ENCODE measurements at regions not wholly inside any gene's neighbourhood (a gene's known extent, or its start where the extent isn't known, plus 50 kb on each side); places are given as distances from the start of the nearest gene placed in this dataset.

- no peaks in the 10 kb centered on the region for H3K36me3 Mint-ChIP-seq
- no peak for ATAC-seq (ENCODE audit: low read depth in 2 of 2)
- Histone ChIP-seq H3K27ac (ENCODE audit: insufficient read depth, low read length, poor library complexity, severe bottlenecking) (no peak overlapping the region), H3K9me3 (ENCODE audit: control insufficient read depth in 2 of 2, low read length in 2 of 2) (peaks cover 0 to 5% of the 10 kb centered on the region in 2 experiments), H3K27me3 (ENCODE audit: control insufficient read depth, insufficient read depth, low read length) (no peaks in the 10 kb centered on the region), H3K4me3 (ENCODE audit: low read depth, low read length) (no peak overlapping the region), H3K4me1 (ENCODE audit: control insufficient read depth, insufficient read depth, low read length, poor library complexity, severe bottlenecking) (no peaks in the 10 kb centered on the region), H3K36me3 (ENCODE audit: control insufficient read depth, insufficient read depth, low read length) (no peaks in the 10 kb centered on the region)
- no peaks in the 10 kb centered on the region for H3K27me3 Mint-ChIP-seq
- no peak overlapping the region for H3K27ac Mint-ChIP-seq
- DNase-seq: no peak
- H3K4me1 Mint-ChIP-seq: no peaks in the 10 kb centered on the region
- peaks cover 0 to 9% (median 0%) of the 10 kb centered on the region in 7 donors for H3K9me3 Mint-ChIP-seq
- H3K4me3 Mint-ChIP-seq: no peak overlapping the region
These were observed 390.7 kb upstream of the NETO1 start for GRCh38 chr18:73258375-73259087.

GRCh38 chr18:73254564-73254963 lies 386.8 kb upstream of the NETO1 start:
- Mint-ChIP-seq H3K36me3 (no peaks in the 10 kb centered on the region), H3K27ac (no peak overlapping the region), H3K4me1 (no peaks in the 10 kb centered on the region)

DNA sequence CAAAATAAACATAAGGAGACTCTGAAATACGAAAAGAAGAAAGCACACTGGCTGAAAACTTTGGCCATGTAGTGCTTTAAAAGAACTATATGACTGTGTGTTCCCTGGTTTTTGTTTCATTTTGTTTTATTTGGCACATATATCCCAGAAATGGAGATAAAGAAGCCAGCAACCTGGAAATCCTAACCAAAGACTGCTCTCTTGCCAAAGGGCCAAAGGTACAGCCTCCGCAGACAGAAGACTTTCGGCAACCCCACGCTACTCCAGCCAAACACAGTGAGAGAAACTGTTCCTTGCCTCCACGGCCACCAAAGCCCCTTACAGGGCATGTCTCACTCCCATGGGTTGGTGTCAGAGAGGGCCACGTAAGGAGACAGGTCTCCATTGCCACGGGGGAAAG lies 381.2 kb upstream of the NETO1 start:
- Histone ChIP-seq H3K4me1 (ENCODE audit: control insufficient read depth, insufficient read depth, low read length, poor library complexity, severe bottlenecking) (no peaks in the 10 kb centered on the region), H3K9me3 (ENCODE audit: control insufficient read depth in 2 of 2, low read length in 2 of 2) (peaks cover 4 to 8% of the 10 kb centered on the region in 2 experiments), H3K36me3 (ENCODE audit: control insufficient read depth, insufficient read depth, low read length) (no peaks in the 10 kb centered on the region), H3K4me3 (ENCODE audit: low read depth, low read length) (no peak overlapping the region), H3K27ac (ENCODE audit: insufficient read depth, low read length, poor library complexity, severe bottlenecking) (no peak overlapping the region), H3K27me3 (ENCODE audit: control insufficient read depth, insufficient read depth, low read length) (no peaks in the 10 kb centered on the region)
- DNase-seq (no peak), ATAC-seq (ENCODE audit: low read depth in 2 of 2) (no peak)
- H3K27ac Mint-ChIP-seq: no peak overlapping the region
- H3K4me1 Mint-ChIP-seq: no peaks in the 10 kb centered on the region
- peaks cover 0 to 16% (median 7%) of the 10 kb centered on the region in 7 donors for H3K9me3 Mint-ChIP-seq
- no peaks in the 10 kb centered on the region for H3K27me3 Mint-ChIP-seq
- no peaks in the 10 kb centered on the region for H3K36me3 Mint-ChIP-seq
- H3K4me3 Mint-ChIP-seq: no peak overlapping the region

More at GRCh38 chr18:73254564-73254963, 386.8 kb upstream of the NETO1 start:
- H3K4me3 Mint-ChIP-seq: no peak overlapping the region
- H3K27me3 Mint-ChIP-seq: no peaks in the 10 kb centered on the region
- Histone ChIP-seq H3K4me1 (ENCODE audit: control insufficient read depth, insufficient read depth, low read length, poor library complexity, severe bottlenecking) (no peaks in the 10 kb centered on the region), H3K36me3 (ENCODE audit: control insufficient read depth, insufficient read depth, low read length) (no peaks in the 10 kb centered on the region), H3K27me3 (ENCODE audit: control insufficient read depth, insufficient read depth, low read length) (no peaks in the 10 kb centered on the region), H3K9me3 (ENCODE audit: control insufficient read depth in 2 of 2, low read length in 2 of 2) (peaks cover 0 to 9% of the 10 kb centered on the region in 2 experiments), H3K4me3 (ENCODE audit: low read depth, low read length) (no peak overlapping the region), H3K27ac (ENCODE audit: insufficient read depth, low read length, poor library complexity, severe bottlenecking) (no peak overlapping the region)
- no peak for ATAC-seq (ENCODE audit: low read depth in 2 of 2)
- no peak for DNase-seq
- peaks cover 0 to 9% (median 3%) of the 10 kb centered on the region in 7 donors for H3K9me3 Mint-ChIP-seq

DNA sequence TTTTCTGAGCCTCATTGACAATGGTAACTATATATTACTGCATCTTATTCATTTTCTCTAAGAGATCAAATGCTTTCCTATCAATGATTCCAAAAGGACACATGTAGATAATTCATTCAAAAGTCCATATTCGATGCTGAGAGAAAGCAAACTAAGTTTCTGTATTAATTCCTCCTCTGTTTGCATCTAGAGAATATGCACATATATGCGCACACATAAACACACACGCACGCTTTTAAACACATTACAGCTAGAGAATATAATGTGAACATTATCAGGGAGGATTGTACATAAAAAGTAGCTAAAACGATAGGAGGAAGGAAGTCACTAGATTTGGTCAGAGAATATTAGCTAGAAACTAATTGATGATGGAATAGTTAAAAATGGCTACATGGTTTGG lies 379.0 kb upstream of the NETO1 start:
- DNase-seq (no peak), ATAC-seq (ENCODE audit: low read depth in 2 of 2) (no peak)
- H3K4me1 ChIP-seq (ENCODE audit: control insufficient read depth, insufficient read depth, low read length, poor library complexity, severe bottlenecking): no peaks in the 10 kb centered on the region
- H3K27me3 ChIP-seq (ENCODE audit: control insufficient read depth, insufficient read depth, low read length): no peaks in the 10 kb centered on the region
- H3K9me3 Mint-ChIP-seq: peaks cover 0 to 16% (median 8%) of the 10 kb centered on the region in 7 donors
- no peak overlapping the region for H3K27ac Mint-ChIP-seq
- no peak overlapping the region for H3K27ac ChIP-seq (ENCODE audit: insufficient read depth, low read length, poor library complexity, severe bottlenecking)
- no peaks in the 10 kb centered on the region for H3K36me3 ChIP-seq (ENCODE audit: control insufficient read depth, insufficient read depth, low read length)
- no peaks in the 10 kb centered on the region for H3K4me1 Mint-ChIP-seq
- no peaks in the 10 kb centered on the region for H3K36me3 Mint-ChIP-seq
- H3K4me3 ChIP-seq (ENCODE audit: low read depth, low read length): no peak overlapping the region
- peaks cover 4 to 5% of the 10 kb centered on the region in 2 experiments for H3K9me3 ChIP-seq (ENCODE audit: control insufficient read depth in 2 of 2, low read length in 2 of 2)
- H3K4me3 Mint-ChIP-seq: no peak overlapping the region
- no peaks in the 10 kb centered on the region for H3K27me3 Mint-ChIP-seq

DNA sequence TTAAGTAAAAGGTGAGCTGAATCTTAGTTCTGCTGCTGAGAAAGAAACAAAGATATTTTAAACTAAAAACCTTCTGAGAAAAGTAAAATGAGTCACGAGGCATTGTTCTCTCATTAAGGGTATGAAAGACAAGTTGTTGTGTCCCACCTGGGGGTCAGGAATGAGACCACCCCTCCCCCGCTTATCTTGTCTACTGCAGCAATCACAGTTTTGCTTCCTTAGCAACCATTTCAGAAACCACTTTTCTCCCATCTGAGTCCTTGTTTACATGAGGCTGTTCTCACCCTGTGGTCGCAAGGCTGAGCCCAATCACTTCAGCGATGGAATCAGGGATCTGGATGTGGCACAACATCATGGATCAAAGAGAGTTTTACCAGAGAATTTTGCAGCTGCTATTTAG lies 377.6 kb upstream of the NETO1 start:
- Histone ChIP-seq H3K4me3 (ENCODE audit: low read depth, low read length) (no peak overlapping the region), H3K36me3 (ENCODE audit: control insufficient read depth, insufficient read depth, low read length) (no peaks in the 10 kb centered on the region), H3K9me3 (ENCODE audit: control insufficient read depth in 2 of 2, low read length in 2 of 2) (peaks cover 4 to 5% of the 10 kb centered on the region in 2 experiments), H3K27me3 (ENCODE audit: control insufficient read depth, insufficient read depth, low read length) (no peaks in the 10 kb centered on the region), H3K27ac (ENCODE audit: insufficient read depth, low read length, poor library complexity, severe bottlenecking) (no peak overlapping the region), H3K4me1 (ENCODE audit: control insufficient read depth, insufficient read depth, low read length, poor library complexity, severe bottlenecking) (no peaks in the 10 kb centered on the region)
- H3K27me3 Mint-ChIP-seq: no peaks in the 10 kb centered on the region
- ATAC-seq (ENCODE audit: low read depth in 2 of 2): no peak
- H3K9me3 Mint-ChIP-seq: peaks cover 0 to 12% (median 7%) of the 10 kb centered on the region in 7 donors
- no peak overlapping the region for H3K27ac Mint-ChIP-seq
- no peak for DNase-seq
- no peaks in the 10 kb centered on the region for H3K4me1 Mint-ChIP-seq
- no peaks in the 10 kb centered on the region for H3K36me3 Mint-ChIP-seq
- no peak overlapping the region for H3K4me3 Mint-ChIP-seq

DNA sequence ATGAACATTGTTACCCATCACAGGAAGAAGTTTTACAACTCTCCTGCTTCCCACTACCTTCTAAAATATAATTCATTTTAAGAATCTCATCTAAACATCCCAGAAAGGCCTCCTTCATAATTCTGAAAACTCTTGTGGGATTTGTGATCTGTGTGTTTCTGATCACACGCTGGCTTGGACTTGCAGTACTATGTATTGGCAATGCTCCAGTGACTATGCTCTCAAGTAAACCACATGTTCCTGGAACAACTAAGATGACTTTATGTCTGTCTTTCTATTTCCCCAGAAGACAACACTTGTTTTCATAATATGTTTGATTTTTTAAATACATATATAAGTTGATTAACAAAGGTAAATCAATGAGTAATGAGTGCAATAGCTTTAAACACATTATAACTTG lies 376.6 kb upstream of the NETO1 start:
- no peaks in the 10 kb centered on the region for H3K4me1 ChIP-seq (ENCODE audit: control insufficient read depth, insufficient read depth, low read length, poor library complexity, severe bottlenecking)
- peaks cover 0 to 12% (median 7%) of the 10 kb centered on the region in 7 donors for H3K9me3 Mint-ChIP-seq
- H3K36me3 ChIP-seq (ENCODE audit: control insufficient read depth, insufficient read depth, low read length): no peaks in the 10 kb centered on the region
- H3K27me3 ChIP-seq (ENCODE audit: control insufficient read depth, insufficient read depth, low read length): no peaks in the 10 kb centered on the region
- DNase-seq (no peak), ATAC-seq (ENCODE audit: low read depth in 2 of 2) (no peak)
- H3K27me3 Mint-ChIP-seq: no peaks in the 10 kb centered on the region
- H3K4me1 Mint-ChIP-seq: no peaks in the 10 kb centered on the region
- H3K4me3 ChIP-seq (ENCODE audit: low read depth, low read length): no peak overlapping the region
- no peak overlapping the region for H3K27ac ChIP-seq (ENCODE audit: insufficient read depth, low read length, poor library complexity, severe bottlenecking)
- no peak overlapping the region for H3K4me3 Mint-ChIP-seq
- no peak overlapping the region for H3K27ac Mint-ChIP-seq
- peaks cover 4 to 5% of the 10 kb centered on the region in 2 experiments for H3K9me3 ChIP-seq (ENCODE audit: control insufficient read depth in 2 of 2, low read length in 2 of 2)
- no peaks in the 10 kb centered on the region for H3K36me3 Mint-ChIP-seq

GRCh38 chr18:73240899-73241298 lies 373.1 kb upstream of the NETO1 start:
- DNase-seq (no peak), ATAC-seq (ENCODE audit: low read depth in 2 of 2) (no peak)
- H3K27me3 ChIP-seq (ENCODE audit: control insufficient read depth, insufficient read depth, low read length): no peaks in the 10 kb centered on the region
- no peaks in the 10 kb centered on the region for H3K27me3 Mint-ChIP-seq
- H3K27ac Mint-ChIP-seq: no peak overlapping the region
- no peaks in the 10 kb centered on the region for H3K36me3 ChIP-seq (ENCODE audit: control insufficient read depth, insufficient read depth, low read length)
- no peaks in the 10 kb centered on the region for H3K4me1 Mint-ChIP-seq
- no peak overlapping the region for H3K27ac ChIP-seq (ENCODE audit: insufficient read depth, low read length, poor library complexity, severe bottlenecking)
- H3K36me3 Mint-ChIP-seq: no peaks in the 10 kb centered on the region
- H3K4me3 ChIP-seq (ENCODE audit: low read depth, low read length): no peak overlapping the region
- peaks cover 2 to 16% (median 13%) of the 10 kb centered on the region in 7 donors for H3K9me3 Mint-ChIP-seq
- H3K4me3 Mint-ChIP-seq: no peak overlapping the region
- H3K9me3 ChIP-seq (ENCODE audit: control insufficient read depth in 2 of 2, low read length in 2 of 2): peaks cover 0 to 7% of the 10 kb centered on the region in 2 experiments
- no peaks in the 10 kb centered on the region for H3K4me1 ChIP-seq (ENCODE audit: control insufficient read depth, insufficient read depth, low read length, poor library complexity, severe bottlenecking)

GRCh38 chr18:73235921-73236320 lies 368.1 kb upstream of the NETO1 start:
- H3K27ac ChIP-seq (ENCODE audit: insufficient read depth, low read length, poor library complexity, severe bottlenecking): no peak overlapping the region
- Mint-ChIP-seq H3K9me3 (peaks cover 0 to 15% (median 10%) of the 10 kb centered on the region in 7 donors), H3K4me1 (no peaks in the 10 kb centered on the region), H3K27me3 (no peaks in the 10 kb centered on the region), H3K36me3 (no peaks in the 10 kb centered on the region), H3K27ac (no peak overlapping the region), H3K4me3 (no peak overlapping the region)
- ATAC-seq (ENCODE audit: low read depth in 2 of 2) (no peak), DNase-seq (no peak)
- H3K4me3 ChIP-seq (ENCODE audit: low read depth, low read length): no peak overlapping the region
- H3K4me1 ChIP-seq (ENCODE audit: control insufficient read depth, insufficient read depth, low read length, poor library complexity, severe bottlenecking): no peaks in the 10 kb centered on the region
- no peaks in the 10 kb centered on the region for H3K27me3 ChIP-seq (ENCODE audit: control insufficient read depth, insufficient read depth, low read length)
- H3K36me3 ChIP-seq (ENCODE audit: control insufficient read depth, insufficient read depth, low read length): no peaks in the 10 kb centered on the region
- peaks cover 0 to 6% of the 10 kb centered on the region in 2 experiments for H3K9me3 ChIP-seq (ENCODE audit: control insufficient read depth in 2 of 2, low read length in 2 of 2)
